GM12878 (cell line): ENCODE measurements at regions not wholly inside any gene's neighbourhood (a gene's known extent, or its start where the extent isn't known, plus 50 kb on each side); places are given as distances from the start of the nearest gene placed in this dataset.

Experiments
- ATAC-seq: fragments of 200-7000 bp; cut with Tn5 transposase; 3 replicates; pipeline ENCODE4 v1.9.1; 2020; ENCODE audit warnings: mild to moderate bottlenecking, moderate library complexity
- BruUV-seq: library from RNA; stranded (reverse); fragments of 400-500 nt; replicated peaks from 2 replicates; lab custom pipeline; 2021; lab: Mats Ljungman, UMichigan
- CTCF ChIA-PET: fragments of 300-600 bp; sonication (Branson Sonifier 250); formaldehyde crosslinking; extraction: SDS; loops from one replicate; lab custom pipeline; 2021; ENCODE audit warnings: inconsistent platforms; lab: Yijun Ruan, JAX
- POLR2A ChIA-PET: fragments of 350-600 bp; formaldehyde crosslinking; extraction: SDS; loops from one replicate; lab custom pipeline; 2021; ENCODE audit warnings: inconsistent platforms; lab: Charles Lee
- RAD21 ChIA-PET: fragments of 300-600 bp; sonication (Branson Sonifier 250); formaldehyde crosslinking; loops from one replicate; lab custom pipeline; 2023; ENCODE audit warnings: antibody characterized with exemption; ENCODE audit not compliant: unreplicated experiment; lab: Charles Lee
- SMC1A ChIA-PET: fragments of 300-600 bp; sonication (Branson Sonifier 250); formaldehyde crosslinking; loops from one replicate; lab custom pipeline; 2023; ENCODE audit not compliant: unreplicated experiment, uncharacterized antibody; lab: Charles Lee
- DNase-seq: peaks from one replicate; pipeline ENCODE4 v3.0.0-alpha.2; 2011; ENCODE audit warnings: low read depth, low spot score
- FAIRE-seq: peaks from 3 replicates; lab custom pipeline; 2011; peaks lifted over from hg19 to GRCh38; lab: Jason Lieb, UNC
- H2AFZ ChIP-seq: 2 replicates; pipeline ENCODE4 v1.6.0; 2011; ENCODE audit warnings: low read depth, low read length, control low read depth; ENCODE audit not compliant: control insufficient read depth
- H3K27ac ChIP-seq: 2 replicates; pipeline ENCODE4 v1.5.1; 2011; ENCODE audit warnings: control low read depth; ENCODE audit not compliant: control insufficient read depth, insufficient read depth
- H3K27me3 ChIP-seq, 2 experiments: replicated peaks in 1 of 2; 2 replicates each; pipeline versions ENCODE4 v1.6.0 to v1.6.1; 2011; ENCODE audit warnings: low read length in 1 of 2; ENCODE audit not compliant: control insufficient read depth in 2 of 2, insufficient read depth in 2 of 2
- H3K36me3 ChIP-seq, 2 experiments: 2 replicates each; pipeline ENCODE4 v1.5.1; 2011; ENCODE audit warnings: low read length in 1 of 2; ENCODE audit not compliant: control insufficient read depth in 2 of 2, insufficient read depth in 2 of 2
- H3K4me1 ChIP-seq: 2 replicates; pipeline ENCODE4 v1.6.1; 2011; ENCODE audit warnings: mild to moderate bottlenecking, low read length, moderate library complexity, mixed read lengths; ENCODE audit not compliant: control insufficient read depth, insufficient read depth
- H3K4me2 ChIP-seq: 2 replicates; pipeline ENCODE4 v1.6.0; 2011; ENCODE audit warnings: control low read depth; ENCODE audit not compliant: control insufficient read depth, insufficient read depth
- H3K4me3 ChIP-seq: fragments of 200-600 bp; sonication (generic); 2 replicates; pipeline ENCODE4 v1.5.1; 2016
- H3K79me2 ChIP-seq: 2 replicates; pipeline ENCODE4 v1.6.0; 2011; ENCODE audit warnings: low read length; ENCODE audit not compliant: control insufficient read depth, insufficient read depth
- H3K9ac ChIP-seq: 2 replicates; pipeline ENCODE4 v1.8.0; 2011; ENCODE audit warnings: low read length, control low read depth, mixed read lengths; ENCODE audit not compliant: control insufficient read depth, insufficient read depth
- H3K9me3 ChIP-seq: replicated peaks from 3 replicates; pipeline ENCODE4 v1.5.1; 2011; ENCODE audit warnings: mild to moderate bottlenecking, low read length; ENCODE audit not compliant: control insufficient read depth, insufficient read depth
- H4K20me1 ChIP-seq: 2 replicates; pipeline ENCODE4 v1.6.0; 2011; ENCODE audit not compliant: control insufficient read depth, insufficient read depth
- ATF3 ChIP-seq: IDR thresholded peaks from 2 replicates; pipeline ENCODE4 v1.6.1; 2011; ENCODE audit warnings: low read depth, mild to moderate bottlenecking, low read length, moderate library complexity, borderline replicate concordance; ENCODE audit errors: extremely low read depth
- ATF7 ChIP-seq: fragments of 450-650 bp; IDR thresholded peaks from 2 replicates; pipeline ENCODE4 v1.6.1; 2016; ENCODE audit warnings: low read depth, mild to moderate bottlenecking
- BRCA1 ChIP-seq: IDR thresholded peaks from 2 replicates; pipeline ENCODE4 v1.6.1; 2011; ENCODE audit warnings: low read depth, low read length, improper control_type of control experiment
- CHD4 ChIP-seq: fragments of 200-600 bp; sonication (generic); IDR thresholded peaks from 2 replicates; pipeline ENCODE4 v1.6.1; 2016; ENCODE audit warnings: mild to moderate bottlenecking
- FOXK2 ChIP-seq: fragments of 450-650 bp; IDR thresholded peaks from 2 replicates; pipeline ENCODE4 v1.6.1; 2017; ENCODE audit warnings: mild to moderate bottlenecking, moderate library complexity
- HSF1 ChIP-seq: fragments of 150-350 bp; IDR thresholded peaks from 2 replicates; pipeline ENCODE4 v1.6.1; 2014; ENCODE audit warnings: mild to moderate bottlenecking, low read depth, low read length
- IKZF1 ChIP-seq: fragments of 450-650 bp; conservative IDR thresholded peaks from 2 replicates; pipeline ENCODE4 v1.6.1; 2017; ENCODE audit warnings: antibody characterized with exemption, mild to moderate bottlenecking
- KDM1A ChIP-seq: fragments of 200-600 bp; sonication (generic); IDR thresholded peaks from 2 replicates; pipeline ENCODE4 v1.6.1; 2016; ENCODE audit warnings: borderline replicate concordance
- MEF2A ChIP-seq: IDR thresholded peaks from 2 replicates; pipeline ENCODE4 v1.6.1; 2011; ENCODE audit warnings: low read depth, mild to moderate bottlenecking, low read length, moderate library complexity; ENCODE audit not compliant: insufficient read depth
- MLLT1 ChIP-seq: fragments of 450-650 bp; IDR thresholded peaks from 2 replicates; pipeline ENCODE4 v1.6.1; 2016; ENCODE audit warnings: mild to moderate bottlenecking
- MXI1 ChIP-seq: fragments of 150-350 bp; IDR thresholded peaks from 2 replicates; pipeline ENCODE4 v1.6.1; 2011; ENCODE audit warnings: low read depth, mild to moderate bottlenecking, inconsistent platforms, low read length, improper control_type of control experiment
- PAX5 ChIP-seq: IDR thresholded peaks from 2 replicates; pipeline ENCODE4 v1.6.1; 2011; ENCODE audit warnings: low read depth, low read length, borderline replicate concordance
- RBBP5 ChIP-seq: fragments of 200-600 bp; sonication (generic); conservative IDR thresholded peaks from 2 replicates; pipeline ENCODE4 v1.6.1; 2016
- RFX5 ChIP-seq: IDR thresholded peaks from 2 replicates; pipeline ENCODE4 v1.6.1; 2011; ENCODE audit warnings: low read depth, low read length, improper control_type of control experiment
- SIN3A ChIP-seq: IDR thresholded peaks from 2 replicates; pipeline ENCODE4 v1.6.1; 2012; ENCODE audit warnings: low read depth, low read length, improper control_type of control experiment
- SIX5 ChIP-seq: IDR thresholded peaks from 2 replicates; pipeline ENCODE4 v1.6.1; 2011; ENCODE audit warnings: mild to moderate bottlenecking, low read depth, low read length, moderate library complexity; ENCODE audit not compliant: severe bottlenecking
- SMAD1 ChIP-seq: fragments of 450-650 bp; IDR thresholded peaks from 2 replicates; pipeline ENCODE4 v1.6.1; 2018; ENCODE audit warnings: mild to moderate bottlenecking, low read depth; ENCODE audit not compliant: partially characterized antibody
- SMARCA5 ChIP-seq: fragments of 450-650 bp; IDR thresholded peaks from 2 replicates; pipeline ENCODE4 v1.6.1; 2017; ENCODE audit warnings: mild to moderate bottlenecking
- WGBS: methylation state at CpG from one replicate; pipeline ENCODE4 v1.1.6; 2016; ENCODE audit warnings: low lambda C conversion rate; ENCODE audit not compliant: insufficient replicate concordance, insufficient coverage; ENCODE audit errors: missing lambda C conversion rate; 5-methylcytosine and 5-hydroxymethylcytosine counted together
- in situ Hi-C: fragments of 300-500 bp; cut with MboI; formaldehyde crosslinking; loops from 9 replicates; pipeline ENCODE4 v1.14.3; 2018; ENCODE audit warnings: mixed read lengths
- intact Hi-C: fragments of 100-400 bp; cut with micrococcal nuclease; formaldehyde crosslinking; loops from one replicate; pipeline ENCODE4 v1.14.2; 2022; ENCODE audit not compliant: unreplicated experiment

DNA sequence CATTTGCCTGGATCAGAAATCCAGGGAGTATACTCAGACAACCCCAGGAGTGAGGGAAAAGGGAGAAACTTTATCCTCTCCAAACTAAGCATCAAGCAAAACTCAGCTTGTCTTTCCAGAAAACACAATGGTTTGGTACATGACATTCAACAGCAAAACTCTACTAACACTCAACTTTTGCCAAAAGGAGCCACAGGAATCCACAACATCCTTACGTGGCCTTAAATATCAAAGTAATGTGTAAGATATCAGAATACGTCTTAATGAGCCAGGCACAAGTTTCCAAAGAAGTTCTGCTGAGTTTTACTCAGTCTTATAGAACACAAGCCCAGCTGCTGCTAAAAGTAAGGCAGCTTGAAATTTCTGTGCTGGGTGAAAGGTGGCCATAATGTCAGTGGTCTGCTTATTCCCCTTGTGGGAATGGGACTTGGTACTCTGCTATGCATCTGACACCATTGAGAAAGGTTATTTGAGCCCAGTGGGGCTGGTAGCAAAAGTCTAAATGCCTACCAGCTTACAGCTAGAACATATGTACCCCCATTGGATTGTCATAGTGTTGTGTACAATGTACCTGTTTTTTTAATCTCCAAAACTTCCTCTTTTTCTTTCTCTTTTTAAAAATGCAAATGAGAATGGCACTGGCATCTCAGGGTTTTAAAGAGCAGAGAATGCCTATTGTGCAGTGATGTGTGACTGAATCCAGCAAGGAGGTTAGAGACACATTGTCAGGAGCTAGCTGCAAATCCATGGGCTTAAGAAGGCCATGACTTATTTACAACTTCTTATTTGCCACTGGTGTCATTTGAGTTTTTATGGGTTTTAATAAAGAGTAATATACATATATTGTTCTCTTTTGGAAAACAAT, 62.0 kb upstream of the ST6GALNAC3 start:
- CTCF ChIA-PET: interaction anchor here (0.7 kb wide), 1 partner anchor 22 kb away, joined by 3 read pairs; no protein-coding TSS in a partner anchor
- RAD21 ChIA-PET: no interaction called here
- in situ Hi-C loops: no loop called here

More for the DNA sequence above, 62.0 kb upstream of the ST6GALNAC3 start:
- ATAC-seq (no peak), DNase-seq (no peak), FAIRE-seq (no peak)
- H3K4me2 ChIP-seq: no peak overlapping the region
- no peak overlapping the region for H2AFZ ChIP-seq
- no peaks in the 10 kb centered on the region for H3K79me2 ChIP-seq
- H3K4me1 ChIP-seq: no peaks in the 10 kb centered on the region
- WGBS: 9% methylated on average over 2 of the region's 2 CpGs
- H3K27me3 ChIP-seq: no peaks in the 10 kb centered on the region
- H3K9me3 ChIP-seq: no peaks in the 10 kb centered on the region
- H3K9ac ChIP-seq: no peak overlapping the region
- POLR2A ChIA-PET: no interaction called here
- SMC1A ChIA-PET: no interaction called here
- TF ChIP-seq MXI1 (no peak), SMARCA5 (no peak), PAX5 (no peak), IKZF1 (no peak), SIN3A (no peak), FOXK2 (no peak), BRCA1 (no peak), MEF2A (no peak), ATF3 (no peak), CHD4 (no peak), RFX5 (no peak), SMAD1 (no peak), SIX5 (no peak), RBBP5 (no peak), ATF7 (no peak), HSF1 (no peak), MLLT1 (no peak), KDM1A (no peak)
- no peak overlapping the region for H3K27ac ChIP-seq
- H3K4me3 ChIP-seq: no peak overlapping the region
- no peaks in the 10 kb centered on the region for H3K36me3 ChIP-seq
- no peaks in the 10 kb centered on the region for H4K20me1 ChIP-seq
- BruUV-seq: no TSS peak
- intact Hi-C loops: no loop called here
